ENCODE measurements at regions not wholly inside any gene's neighbourhood (a gene's known extent, or its start where the extent isn't known, plus 50 kb on each side); places are given as distances from the start of the nearest gene placed in this dataset.
"Not testable (repeated sequence)": the region's sequence is repeated elsewhere in the genome, so short reads cannot be mapped to it uniquely, and the experiment has no call there.

- H3K9ac ChIP-seq (ENCODE audit: low read length): no peak overlapping the region
- no peaks in the 10 kb centered on the region for H3K4me1 ChIP-seq (ENCODE audit: insufficient read depth, low read length, severe bottlenecking)
- H3K9me2 ChIP-seq (ENCODE audit: low read depth, low read length): no peaks in the 10 kb centered on the region
- H3K27me3 ChIP-seq (ENCODE audit: insufficient read depth, low read length): no peaks in the 10 kb centered on the region
- no peaks in the 10 kb centered on the region for H3K79me2 ChIP-seq (ENCODE audit: insufficient read depth, low read length)
- H3K9me3 ChIP-seq (ENCODE audit: low read length): no peaks in the 10 kb centered on the region
- no peaks in the 10 kb centered on the region for H3F3A ChIP-seq (ENCODE audit: insufficient read depth, low read length)
- no peak overlapping the region for H3K4me3 ChIP-seq (ENCODE audit: low read depth, low read length, poor library complexity, severe bottlenecking)
- H3K27ac ChIP-seq (ENCODE audit: low read depth, low read length, poor library complexity, severe bottlenecking): no peak overlapping the region
- no peak overlapping the region for H2AFZ ChIP-seq (ENCODE audit: low read length)
- no peaks in the 10 kb centered on the region for H4K20me1 ChIP-seq (ENCODE audit: insufficient read depth, low read length)
- no peaks in the 10 kb centered on the region for H3K36me3 ChIP-seq (ENCODE audit: insufficient read depth, low read length)
- TF ChIP-seq EZH2 (IDR thresholded peaks at IDR 0.05; ENCODE audit: borderline replicate concordance, low read length): no peak
- TF ChIP-seq CTCF (IDR thresholded peaks at IDR 0.05; ENCODE audit: low read length): no peak
- no peak overlapping the region for H3K4me2 ChIP-seq (ENCODE audit: low read length)
Observed at GRCh38 chr2:58398406-58398805, 157.3 kb upstream of the FANCL start.

GRCh38 chr2:58387701-58388100 lies 146.6 kb upstream of the FANCL start:
- H3K9me3 ChIP-seq (ENCODE audit: low read length): no peaks in the 10 kb centered on the region

GRCh38 chr2:58386904-58387303 lies 145.8 kb upstream of the FANCL start:
- not testable (repeated sequence) for H3K9ac ChIP-seq (ENCODE audit: low read length); H3K27me3 ChIP-seq (ENCODE audit: insufficient read depth, low read length); H3F3A ChIP-seq (ENCODE audit: insufficient read depth, low read length); H3K4me2 ChIP-seq (ENCODE audit: low read length); H3K4me1 ChIP-seq (ENCODE audit: insufficient read depth, low read length, severe bottlenecking); H4K20me1 ChIP-seq (ENCODE audit: insufficient read depth, low read length); H3K27ac ChIP-seq (ENCODE audit: low read depth, low read length, poor library complexity, severe bottlenecking); H3K79me2 ChIP-seq (ENCODE audit: insufficient read depth, low read length); H3K9me3 ChIP-seq (ENCODE audit: low read length); H3K9me2 ChIP-seq (ENCODE audit: low read depth, low read length); H3K36me3 ChIP-seq (ENCODE audit: insufficient read depth, low read length); H3K4me3 ChIP-seq (ENCODE audit: low read depth, low read length, poor library complexity, severe bottlenecking); H2AFZ ChIP-seq (ENCODE audit: low read length)

More at GRCh38 chr2:58387701-58388100, 146.6 kb upstream of the FANCL start:
- Histone ChIP-seq H3K79me2 (ENCODE audit: insufficient read depth, low read length) (no peaks in the 10 kb centered on the region), H3F3A (ENCODE audit: insufficient read depth, low read length) (no peaks in the 10 kb centered on the region), H3K4me2 (ENCODE audit: low read length) (no peak overlapping the region), H3K9me2 (ENCODE audit: low read depth, low read length) (no peaks in the 10 kb centered on the region), H3K9ac (ENCODE audit: low read length) (no peak overlapping the region), H3K36me3 (ENCODE audit: insufficient read depth, low read length) (no peaks in the 10 kb centered on the region), H3K27ac (ENCODE audit: low read depth, low read length, poor library complexity, severe bottlenecking) (no peak overlapping the region), H3K4me3 (ENCODE audit: low read depth, low read length, poor library complexity, severe bottlenecking) (no peak overlapping the region), H4K20me1 (ENCODE audit: insufficient read depth, low read length) (no peaks in the 10 kb centered on the region), H2AFZ (ENCODE audit: low read length) (no peak overlapping the region), H3K4me1 (ENCODE audit: insufficient read depth, low read length, severe bottlenecking) (no peaks in the 10 kb centered on the region), H3K27me3 (ENCODE audit: insufficient read depth, low read length) (no peaks in the 10 kb centered on the region)
- TF ChIP-seq CTCF (IDR thresholded peaks at IDR 0.05; ENCODE audit: low read length): no peak
- TF ChIP-seq EZH2 (IDR thresholded peaks at IDR 0.05; ENCODE audit: borderline replicate concordance, low read length): no peak

- Histone ChIP-seq H3K79me2 (ENCODE audit: insufficient read depth, low read length) (no peaks in the 10 kb centered on the region), H3F3A (ENCODE audit: insufficient read depth, low read length) (no peaks in the 10 kb centered on the region), H3K9me2 (ENCODE audit: low read depth, low read length) (no peaks in the 10 kb centered on the region), H4K20me1 (ENCODE audit: insufficient read depth, low read length) (no peaks in the 10 kb centered on the region), H3K27me3 (ENCODE audit: insufficient read depth, low read length) (no peaks in the 10 kb centered on the region), H3K36me3 (ENCODE audit: insufficient read depth, low read length) (no peaks in the 10 kb centered on the region), H3K4me3 (ENCODE audit: low read depth, low read length, poor library complexity, severe bottlenecking) (no peak overlapping the region), H3K9me3 (ENCODE audit: low read length) (no peaks in the 10 kb centered on the region), H3K9ac (ENCODE audit: low read length) (no peak overlapping the region), H3K4me2 (ENCODE audit: low read length) (no peak overlapping the region), H2AFZ (ENCODE audit: low read length) (no peak overlapping the region), H3K4me1 (ENCODE audit: insufficient read depth, low read length, severe bottlenecking) (no peaks in the 10 kb centered on the region), H3K27ac (ENCODE audit: low read depth, low read length, poor library complexity, severe bottlenecking) (no peak overlapping the region)
- no peak for TF ChIP-seq EZH2 (IDR thresholded peaks at IDR 0.05; ENCODE audit: borderline replicate concordance, low read length)
- TF ChIP-seq CTCF (IDR thresholded peaks at IDR 0.05; ENCODE audit: low read length): no peak
Observed at GRCh38 chr2:58378152-58378551, 137.0 kb upstream of the FANCL start.

All from OCI-LY1 (cell line).